CD14-positive monocyte (primary cell): ENCODE measurements at regions not wholly inside any gene's neighbourhood (a gene's known extent, or its start where the extent isn't known, plus 50 kb on each side); places are given as distances from the start of the nearest gene placed in this dataset.
A peak's percentile ranks its signal among the peaks of the same experiment; 100 is the strongest.

Experiments used
- DNase-seq, 3 donors: peaks; one replicate each; pipeline ENCODE4 v3.0.0-alpha.2; 2011 to 2022
- H2AFZ ChIP-seq: 2 replicates; pipeline ENCODE4 v1.6.0; 2012; ENCODE audit warnings: mild to moderate bottlenecking, low read depth, low read length, inconsistent platforms; ENCODE audit not compliant: insufficient read depth, poor library complexity, severe bottlenecking
- H3K27ac ChIP-seq, 2 donors: 1 replicate in 1 of 2; 2 replicates in 1 of 2; pipeline ENCODE4 v1.5.1; 2012 to 2013; ENCODE audit warnings: low read length in 2 of 2, control low read depth in 1 of 2, inconsistent platforms in 1 of 2, low read depth in 1 of 2, mild to moderate bottlenecking in 1 of 2
- H3K27me3 ChIP-seq, 2 donors: one replicate each; pipeline versions ENCODE4 v1.6.0 to v1.6.1; 2011 to 2013; ENCODE audit warnings: low read length in 2 of 2; ENCODE audit not compliant: control insufficient read depth in 2 of 2, insufficient read depth in 2 of 2
- H3K36me3 ChIP-seq, 2 donors: replicated peaks in 1 of 2; 1 replicate in 1 of 2; 2 replicates in 1 of 2; pipeline versions ENCODE4 v1.5.1 to v1.6.1; 2012 to 2013; ENCODE audit warnings: low read length in 2 of 2, control low read depth in 1 of 2, inconsistent platforms in 1 of 2, mild to moderate bottlenecking in 1 of 2; ENCODE audit not compliant: insufficient read depth in 2 of 2, control insufficient read depth in 1 of 2
- H3K4me1 ChIP-seq, 2 donors: 1 replicate in 1 of 2; 2 replicates in 1 of 2; pipeline versions ENCODE4 v1.5.1 to v1.6.1; 2012 to 2013; ENCODE audit warnings: low read length in 2 of 2, control low read depth in 1 of 2, inconsistent platforms in 1 of 2, mild to moderate bottlenecking in 1 of 2, moderate library complexity in 1 of 2; ENCODE audit not compliant: insufficient read depth in 2 of 2, control insufficient read depth in 1 of 2
- H3K4me2 ChIP-seq: replicated peaks from 2 replicates; pipeline ENCODE3; 2012; ENCODE audit warnings: low read length, moderate library complexity, mild to moderate bottlenecking; ENCODE audit not compliant: poor library complexity, severe bottlenecking; ENCODE audit errors: extremely low read depth
- H3K4me3 ChIP-seq, 3 experiments: fragments of 200-600 bp in 1 of 3; sonication (generic) in 1 of 3; replicated peaks in 1 of 3; 1 replicate in 2 of 3; 2 replicates in 1 of 3; pipeline ENCODE4 v1.5.1; 2011 to 2013; ENCODE audit warnings: low read length in 3 of 3, mild to moderate bottlenecking in 3 of 3, control low read depth in 2 of 3, low read depth in 2 of 3, inconsistent platforms in 1 of 3, moderate library complexity in 1 of 3
- H3K79me2 ChIP-seq: 2 replicates; pipeline ENCODE4 v1.6.0; 2012; ENCODE audit warnings: mild to moderate bottlenecking, control low read depth, inconsistent platforms, low read length, moderate library complexity; ENCODE audit not compliant: insufficient read depth
- H3K9ac ChIP-seq: 2 replicates; pipeline ENCODE4 v1.6.0; 2017; ENCODE audit warnings: low read length, mild to moderate bottlenecking; ENCODE audit not compliant: insufficient read depth, poor library complexity, severe bottlenecking
- H3K9me3 ChIP-seq, 2 donors: replicated peaks in 1 of 2; 1 replicate in 1 of 2; 2 replicates in 1 of 2; pipeline versions ENCODE4 v1.5.1 to v1.6.1; 2012 to 2013; ENCODE audit warnings: low read length in 2 of 2, control low read depth in 1 of 2; ENCODE audit not compliant: control insufficient read depth in 1 of 2, insufficient read depth in 1 of 2
- H4K20me1 ChIP-seq: 2 replicates; pipeline ENCODE4 v1.6.0; 2012; ENCODE audit warnings: mild to moderate bottlenecking, low read length, control low read depth, moderate library complexity; ENCODE audit not compliant: insufficient read depth
- H3K27ac Mint-ChIP-seq, 7 donors: one replicate each; pipeline ENCODE4 v1.8.0; 2020; ENCODE audit warnings: mild to moderate bottlenecking in 7 of 7, mixed read lengths in 7 of 7, moderate library complexity in 6 of 7, inconsistent platforms in 2 of 7
- H3K27me3 Mint-ChIP-seq, 3 donors: one replicate each; pipeline ENCODE4 v1.8.0; 2021 to 2022; ENCODE audit warnings: low read depth in 3 of 3, mild to moderate bottlenecking in 3 of 3, mixed read lengths in 3 of 3, moderate library complexity in 3 of 3, inconsistent platforms in 1 of 3
- H3K36me3 Mint-ChIP-seq, 2 donors: one replicate each; pipeline ENCODE4 v1.8.0; 2020; ENCODE audit warnings: mixed read lengths in 2 of 2, inconsistent platforms in 1 of 2, mild to moderate bottlenecking in 1 of 2
- H3K4me1 Mint-ChIP-seq: one replicate; pipeline ENCODE4 v1.8.0; 2020; ENCODE audit warnings: mild to moderate bottlenecking, mixed read lengths
- H3K4me3 Mint-ChIP-seq, 2 donors: one replicate each; pipeline ENCODE4 v1.8.0; 2020; ENCODE audit warnings: mild to moderate bottlenecking in 2 of 2, mixed read lengths in 2 of 2, moderate library complexity in 1 of 2
- H3K9me3 Mint-ChIP-seq, 7 donors: one replicate each; pipeline ENCODE4 v1.8.0; 2020 to 2022; ENCODE audit warnings: mixed read lengths in 7 of 7, mild to moderate bottlenecking in 6 of 7, moderate library complexity in 6 of 7, inconsistent platforms in 2 of 7
- WGBS: methylation state at CpG from one replicate; pipeline ENCODE4 v1.1.5; 2013; ENCODE audit warnings: missing lambda C conversion rate; ENCODE audit not compliant: insufficient coverage; 5-methylcytosine and 5-hydroxymethylcytosine counted together
- intact Hi-C, 2 donors: fragments of 100-400 bp; cut with micrococcal nuclease; formaldehyde crosslinking; loops; one replicate each; pipeline versions ENCODE4 v1.15.0 to v1.15.1; 2023
- TF ChIP-seq, protein P1 (sequence below): fragments of 200-600 bp; IDR thresholded peaks from one replicate; pipeline ENCODE4 v1.8.0; 2022; ENCODE audit warnings: antibody characterized with exemption, mild to moderate bottlenecking

DNA sequence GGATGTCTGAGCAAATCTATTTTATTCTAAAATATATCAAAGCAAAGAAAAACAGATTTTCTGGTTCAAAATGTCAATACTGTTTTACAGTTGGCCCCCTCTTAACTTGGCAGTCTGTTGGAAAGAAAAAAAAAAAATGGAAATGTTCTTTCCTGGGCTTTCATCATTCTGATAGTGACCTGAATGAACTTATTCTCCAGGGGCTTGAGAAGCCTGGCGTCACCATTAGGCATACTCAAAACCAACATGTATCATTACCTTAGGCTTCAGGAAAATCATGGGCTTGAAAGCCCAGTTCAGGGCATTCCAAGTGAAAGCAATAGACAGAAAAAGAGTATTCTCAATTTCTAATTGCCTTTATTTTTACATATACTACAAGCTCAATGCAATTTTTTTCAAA is 283.7 kb upstream of the PUM3 start:
- Histone ChIP-seq H3K4me1 (peaks cover 15 to 17% of the 10 kb centered on the region in 2 donors), H3K27ac (no peak overlapping the region), H3K4me3 (no peak overlapping the region), H3K4me2 (no peak overlapping the region), H3K27me3 (no peaks in the 10 kb centered on the region), H2AFZ (no peak overlapping the region), H3K36me3 (no peaks in the 10 kb centered on the region), H3K9me3 (no peaks in the 10 kb centered on the region), H3K79me2 (no peaks in the 10 kb centered on the region), H3K9ac (no peak overlapping the region), H4K20me1 (no peaks in the 10 kb centered on the region)
- Mint-ChIP-seq H3K9me3 (peaks cover 0 to 4% (median 0%) of the 10 kb centered on the region in 7 donors), H3K27me3 (no peaks in the 10 kb centered on the region), H3K4me3 (no peak overlapping the region), H3K36me3 (no peaks in the 10 kb centered on the region), H3K4me1 (peaks cover 23% of the 10 kb centered on the region), H3K27ac (peak overlapping the region in 1 of 7 donors; percentile 16)
- intact Hi-C loops = no loop called here
- WGBS = 90% methylated on average over 1 of the region's 1 CpG
- no peak for DNase-seq
- TF ChIP-seq, protein P1, sequence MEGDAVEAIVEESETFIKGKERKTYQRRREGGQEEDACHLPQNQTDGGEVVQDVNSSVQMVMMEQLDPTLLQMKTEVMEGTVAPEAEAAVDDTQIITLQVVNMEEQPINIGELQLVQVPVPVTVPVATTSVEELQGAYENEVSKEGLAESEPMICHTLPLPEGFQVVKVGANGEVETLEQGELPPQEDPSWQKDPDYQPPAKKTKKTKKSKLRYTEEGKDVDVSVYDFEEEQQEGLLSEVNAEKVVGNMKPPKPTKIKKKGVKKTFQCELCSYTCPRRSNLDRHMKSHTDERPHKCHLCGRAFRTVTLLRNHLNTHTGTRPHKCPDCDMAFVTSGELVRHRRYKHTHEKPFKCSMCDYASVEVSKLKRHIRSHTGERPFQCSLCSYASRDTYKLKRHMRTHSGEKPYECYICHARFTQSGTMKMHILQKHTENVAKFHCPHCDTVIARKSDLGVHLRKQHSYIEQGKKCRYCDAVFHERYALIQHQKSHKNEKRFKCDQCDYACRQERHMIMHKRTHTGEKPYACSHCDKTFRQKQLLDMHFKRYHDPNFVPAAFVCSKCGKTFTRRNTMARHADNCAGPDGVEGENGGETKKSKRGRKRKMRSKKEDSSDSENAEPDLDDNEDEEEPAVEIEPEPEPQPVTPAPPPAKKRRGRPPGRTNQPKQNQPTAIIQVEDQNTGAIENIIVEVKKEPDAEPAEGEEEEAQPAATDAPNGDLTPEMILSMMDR = no peak

DNA sequence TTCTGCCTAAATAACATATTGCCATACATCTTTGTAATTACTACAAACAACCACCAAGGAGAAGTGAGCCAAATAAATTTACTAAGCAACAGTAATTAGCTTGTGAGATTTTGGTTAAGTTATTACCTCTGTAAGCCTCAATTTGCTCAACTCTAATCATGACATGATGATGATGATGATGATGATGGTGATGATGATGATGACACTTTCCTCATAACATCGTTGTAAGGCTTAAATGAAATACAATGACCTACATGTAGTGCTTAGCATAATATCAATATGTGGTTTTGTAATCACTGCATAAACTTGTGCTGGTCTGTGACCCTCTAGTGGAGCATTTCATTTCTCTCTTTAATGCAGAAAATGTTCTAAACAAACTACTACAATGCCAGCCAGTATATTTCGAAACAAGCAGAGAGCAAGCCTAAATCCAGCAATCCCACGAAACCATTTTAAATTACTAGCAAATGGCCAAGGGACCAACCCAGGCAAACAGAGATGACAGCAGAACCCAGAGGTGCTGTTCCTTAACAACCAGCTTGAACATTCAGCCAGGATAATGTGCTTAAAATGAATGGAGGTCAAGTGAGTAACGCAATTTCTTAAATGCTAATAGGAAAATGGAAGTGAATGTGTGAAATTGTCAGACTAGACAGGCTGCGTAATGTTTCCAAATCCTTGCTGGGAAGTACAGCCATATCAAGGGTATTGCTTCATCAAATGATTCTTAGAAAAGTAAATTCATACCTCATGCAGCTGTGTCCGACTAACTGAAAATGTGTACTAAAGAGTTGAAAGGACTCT is 281.9 kb upstream of the PUM3 start:
- 31% methylated on average over 3 of the region's 6 CpGs for WGBS
- no peaks in the 10 kb centered on the region for H3K9me3 Mint-ChIP-seq
- peak overlapping the region in 1 of 2 donors; percentile 75 for H3K4me3 Mint-ChIP-seq
- H3K36me3 Mint-ChIP-seq = no peaks in the 10 kb centered on the region
- Histone ChIP-seq H3K27me3 (no peaks in the 10 kb centered on the region), H3K9me3 (no peaks in the 10 kb centered on the region), H3K4me1 (peaks cover 15 to 17% of the 10 kb centered on the region in 2 donors), H2AFZ (no peak overlapping the region), H3K4me3 (no peak overlapping the region), H3K9ac (no peak overlapping the region), H3K36me3 (no peaks in the 10 kb centered on the region), H3K27ac (peak overlapping the region in 1 of 2 donors; percentile 6), H3K4me2 (peak overlapping the region; percentile 48), H3K79me2 (no peaks in the 10 kb centered on the region), H4K20me1 (no peaks in the 10 kb centered on the region)
- peaks cover 23% of the 10 kb centered on the region for H3K4me1 Mint-ChIP-seq
- no peaks in the 10 kb centered on the region for H3K27me3 Mint-ChIP-seq
- intact Hi-C loops = no loop called here
- peak overlapping the region; percentile 15 to 89 (median 83) for H3K27ac Mint-ChIP-seq
- TF ChIP-seq, protein P1 = no peak
- peak; percentile 47 to 78 (median 65) for DNase-seq
